K562 (cell line): ENCODE measurements at regions not wholly inside any gene's neighbourhood (a gene's known extent, or its start where the extent isn't known, plus 50 kb on each side); places are given as distances from the start of the nearest gene placed in this dataset.

Experiments used
- ELF4 ChIP-seq: fragments of 450-650 bp; formaldehyde crosslinking; IDR thresholded peaks from 2 replicates; pipeline ENCODE4 v1.4.0; 2022; ENCODE audit warnings: missing genetic modification characterization
- EP300 ChIP-seq: IDR thresholded peaks from 2 replicates; pipeline ENCODE4 v1.6.1; 2012; ENCODE audit warnings: low read length, improper control_type of control experiment
- HNRNPK ChIP-seq: fragments of 200-400 bp; formaldehyde crosslinking; IDR thresholded peaks from one replicate; pipeline ENCODE4 v1.6.1; 2018; ENCODE audit warnings: mild to moderate bottlenecking, low read depth, low read length; ENCODE audit not compliant: poor library complexity, severe bottlenecking
- NFIC ChIP-seq: fragments of 450-650 bp; IDR thresholded peaks from 2 replicates; pipeline ENCODE4 v1.6.1; 2017; ENCODE audit warnings: mild to moderate bottlenecking, inconsistent platforms
- NR2C1 ChIP-seq, 2 experiments: fragments of 450-650 bp; IDR thresholded peaks; 2 replicates each; pipeline ENCODE4 v1.6.1; 2017; ENCODE audit warnings: mild to moderate bottlenecking in 2 of 2, antibody characterized with exemption in 1 of 2, inconsistent platforms in 1 of 2, missing compliant biosample characterization in 1 of 2, missing genetic modification characterization in 1 of 2
- RBM34 ChIP-seq: fragments of 200-400 bp; formaldehyde crosslinking; IDR thresholded peaks from 2 replicates; pipeline ENCODE4 v1.6.1; 2018; ENCODE audit warnings: low read length, borderline replicate concordance; ENCODE audit not compliant: insufficient read depth
- ZNF24 ChIP-seq: fragments of 450-650 bp; IDR thresholded peaks from 2 replicates; pipeline ENCODE4 v1.6.1; 2016
- ZNF780A ChIP-seq: fragments of 250-450 bp; sonication (Bioruptor Pico); IDR thresholded peaks from 2 replicates; pipeline ENCODE4 v1.5.0; 2021; ENCODE audit warnings: mild to moderate bottlenecking
- TF ChIP-seq, protein P1 (sequence below), 3 experiments: IDR thresholded peaks in 2 of 3; conservative IDR thresholded peaks in 1 of 3; 2 replicates each; pipeline ENCODE4 v1.5.1; 2011 to 2012; ENCODE audit warnings: low read length in 3 of 3, mild to moderate bottlenecking in 3 of 3, control low read depth in 2 of 3, improper control_type of control experiment in 1 of 3, inconsistent platforms in 1 of 3, low read depth in 1 of 3, mixed read lengths in 1 of 3, moderate library complexity in 1 of 3; ENCODE audit not compliant: insufficient read depth in 2 of 3
- TF ChIP-seq, protein P2 (sequence below): IDR thresholded peaks from 3 replicates; pipeline ENCODE4 v1.6.1; 2011; ENCODE audit warnings: borderline replicate concordance, mild to moderate bottlenecking; ENCODE audit not compliant: insufficient read length, insufficient read depth
- TF ChIP-seq, protein P3 (sequence below), 2 experiments: fragments of 450-650 bp; formaldehyde crosslinking in 1 of 2; IDR thresholded peaks; 2 replicates each; pipeline versions ENCODE4 v1.4.0 to v1.6.1; 2014 to 2020; ENCODE audit warnings: mild to moderate bottlenecking in 2 of 2, borderline replicate concordance in 1 of 2, low read depth in 1 of 2
- TF ChIP-seq, protein P4 (sequence below): sonication (generic); formaldehyde crosslinking; IDR thresholded peaks from 2 replicates; pipeline ENCODE4 v1.9.0; 2022; ENCODE audit warnings: mild to moderate bottlenecking, missing genetic modification reagents

DNA sequence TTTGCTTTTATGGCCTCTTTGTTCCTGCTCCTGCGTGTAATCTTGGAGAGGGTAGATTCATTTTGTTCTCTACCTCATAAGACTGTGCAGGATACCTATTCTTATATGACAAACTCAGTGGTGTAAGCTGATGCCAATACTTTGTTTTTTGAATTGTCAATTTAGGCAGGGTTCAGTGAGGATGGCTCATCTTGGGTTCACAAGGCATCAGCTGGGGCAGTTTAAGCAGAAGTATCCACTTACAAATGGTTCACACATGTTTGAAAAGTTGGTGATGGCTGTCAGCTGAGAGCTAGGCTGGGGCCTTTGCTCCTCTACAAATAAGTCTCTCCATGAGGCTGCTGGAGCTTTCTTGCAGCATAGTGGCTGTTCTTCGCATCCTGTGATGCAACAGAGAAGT lies 920.6 kb upstream of the PIK3C3 start:
- TF ChIP-seq HNRNPK (no peak), NR2C1 (IDR thresholded peaks at IDR 0.05) (no peak), NR2C1 (tag; IDR thresholded peaks at IDR 0.05) (no peak), EP300 (no peak), ZNF24 (no peak), NFIC (no peak), RBM34 (no peak), ELF4 (CRISPR knock-in tag) (no peak), ZNF780A (CRISPR knock-in tag) (no peak)
- TF ChIP-seq, protein P1, sequence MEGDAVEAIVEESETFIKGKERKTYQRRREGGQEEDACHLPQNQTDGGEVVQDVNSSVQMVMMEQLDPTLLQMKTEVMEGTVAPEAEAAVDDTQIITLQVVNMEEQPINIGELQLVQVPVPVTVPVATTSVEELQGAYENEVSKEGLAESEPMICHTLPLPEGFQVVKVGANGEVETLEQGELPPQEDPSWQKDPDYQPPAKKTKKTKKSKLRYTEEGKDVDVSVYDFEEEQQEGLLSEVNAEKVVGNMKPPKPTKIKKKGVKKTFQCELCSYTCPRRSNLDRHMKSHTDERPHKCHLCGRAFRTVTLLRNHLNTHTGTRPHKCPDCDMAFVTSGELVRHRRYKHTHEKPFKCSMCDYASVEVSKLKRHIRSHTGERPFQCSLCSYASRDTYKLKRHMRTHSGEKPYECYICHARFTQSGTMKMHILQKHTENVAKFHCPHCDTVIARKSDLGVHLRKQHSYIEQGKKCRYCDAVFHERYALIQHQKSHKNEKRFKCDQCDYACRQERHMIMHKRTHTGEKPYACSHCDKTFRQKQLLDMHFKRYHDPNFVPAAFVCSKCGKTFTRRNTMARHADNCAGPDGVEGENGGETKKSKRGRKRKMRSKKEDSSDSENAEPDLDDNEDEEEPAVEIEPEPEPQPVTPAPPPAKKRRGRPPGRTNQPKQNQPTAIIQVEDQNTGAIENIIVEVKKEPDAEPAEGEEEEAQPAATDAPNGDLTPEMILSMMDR (IDR thresholded peaks at IDR 0.05 in 2 of 3, conservative IDR thresholded peaks at IDR 0.05 in 1 of 3; ENCODE audit: insufficient read depth in 2 of 3, low read depth in 1 of 3, low read length in 3 of 3): no peak
- TF ChIP-seq, protein P2, sequence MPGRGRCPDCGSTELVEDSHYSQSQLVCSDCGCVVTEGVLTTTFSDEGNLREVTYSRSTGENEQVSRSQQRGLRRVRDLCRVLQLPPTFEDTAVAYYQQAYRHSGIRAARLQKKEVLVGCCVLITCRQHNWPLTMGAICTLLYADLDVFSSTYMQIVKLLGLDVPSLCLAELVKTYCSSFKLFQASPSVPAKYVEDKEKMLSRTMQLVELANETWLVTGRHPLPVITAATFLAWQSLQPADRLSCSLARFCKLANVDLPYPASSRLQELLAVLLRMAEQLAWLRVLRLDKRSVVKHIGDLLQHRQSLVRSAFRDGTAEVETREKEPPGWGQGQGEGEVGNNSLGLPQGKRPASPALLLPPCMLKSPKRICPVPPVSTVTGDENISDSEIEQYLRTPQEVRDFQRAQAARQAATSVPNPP: no peak
- TF ChIP-seq, protein P3, sequence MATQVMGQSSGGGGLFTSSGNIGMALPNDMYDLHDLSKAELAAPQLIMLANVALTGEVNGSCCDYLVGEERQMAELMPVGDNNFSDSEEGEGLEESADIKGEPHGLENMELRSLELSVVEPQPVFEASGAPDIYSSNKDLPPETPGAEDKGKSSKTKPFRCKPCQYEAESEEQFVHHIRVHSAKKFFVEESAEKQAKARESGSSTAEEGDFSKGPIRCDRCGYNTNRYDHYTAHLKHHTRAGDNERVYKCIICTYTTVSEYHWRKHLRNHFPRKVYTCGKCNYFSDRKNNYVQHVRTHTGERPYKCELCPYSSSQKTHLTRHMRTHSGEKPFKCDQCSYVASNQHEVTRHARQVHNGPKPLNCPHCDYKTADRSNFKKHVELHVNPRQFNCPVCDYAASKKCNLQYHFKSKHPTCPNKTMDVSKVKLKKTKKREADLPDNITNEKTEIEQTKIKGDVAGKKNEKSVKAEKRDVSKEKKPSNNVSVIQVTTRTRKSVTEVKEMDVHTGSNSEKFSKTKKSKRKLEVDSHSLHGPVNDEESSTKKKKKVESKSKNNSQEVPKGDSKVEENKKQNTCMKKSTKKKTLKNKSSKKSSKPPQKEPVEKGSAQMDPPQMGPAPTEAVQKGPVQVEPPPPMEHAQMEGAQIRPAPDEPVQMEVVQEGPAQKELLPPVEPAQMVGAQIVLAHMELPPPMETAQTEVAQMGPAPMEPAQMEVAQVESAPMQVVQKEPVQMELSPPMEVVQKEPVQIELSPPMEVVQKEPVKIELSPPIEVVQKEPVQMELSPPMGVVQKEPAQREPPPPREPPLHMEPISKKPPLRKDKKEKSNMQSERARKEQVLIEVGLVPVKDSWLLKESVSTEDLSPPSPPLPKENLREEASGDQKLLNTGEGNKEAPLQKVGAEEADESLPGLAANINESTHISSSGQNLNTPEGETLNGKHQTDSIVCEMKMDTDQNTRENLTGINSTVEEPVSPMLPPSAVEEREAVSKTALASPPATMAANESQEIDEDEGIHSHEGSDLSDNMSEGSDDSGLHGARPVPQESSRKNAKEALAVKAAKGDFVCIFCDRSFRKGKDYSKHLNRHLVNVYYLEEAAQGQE (IDR thresholded peaks at IDR 0.05; ENCODE audit: borderline replicate concordance): no peak
- TF ChIP-seq, protein P3 (CRISPR knock-in tag; IDR thresholded peaks at IDR 0.05; ENCODE audit: low read depth): no peak
- TF ChIP-seq, protein P4, sequence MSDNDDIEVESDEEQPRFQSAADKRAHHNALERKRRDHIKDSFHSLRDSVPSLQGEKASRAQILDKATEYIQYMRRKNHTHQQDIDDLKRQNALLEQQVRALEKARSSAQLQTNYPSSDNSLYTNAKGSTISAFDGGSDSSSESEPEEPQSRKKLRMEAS (CRISPR knock-in tag): no peak
